B cell (primary cell): ENCODE measurements at regions not wholly inside any gene's neighbourhood (a gene's known extent, or its start where the extent isn't known, plus 50 kb on each side); places are given as distances from the start of the nearest gene placed in this dataset.

Experiments used
- ATAC-seq: fragments of 200-7000 bp; cut with Tn5 transposase; one replicate; pipeline ENCODE4 v1.10.0; 2021; ENCODE audit warnings: low read depth, mild to moderate bottlenecking, moderate number of reproducible peaks, moderate library complexity
- CTCF ChIA-PET: fragments of 350-600 bp; sonication (Branson Sonifier 250); formaldehyde crosslinking; loops from one replicate; lab custom pipeline; 2021; ENCODE audit warnings: antibody characterized with exemption, inconsistent platforms; lab: Charles Lee
- POLR2A ChIA-PET: fragments of 350-600 bp; sonication (Branson Sonifier 250); formaldehyde crosslinking; loops from one replicate; lab custom pipeline; 2021; ENCODE audit warnings: antibody characterized with exemption; lab: Charles Lee
- DNase-seq: peaks from one replicate; pipeline ENCODE4 v3.0.0; 2013
- H2AFZ ChIP-seq: 2 replicates; pipeline ENCODE4 v1.6.1; 2012; ENCODE audit warnings: mild to moderate bottlenecking, low read depth, low read length; ENCODE audit not compliant: insufficient read depth, poor library complexity, severe bottlenecking
- H3K27ac ChIP-seq, 2 donors: 1 replicate in 1 of 2; 2 replicates in 1 of 2; pipeline ENCODE4 v1.5.1; 2012 to 2013; ENCODE audit warnings: low read length in 2 of 2, mild to moderate bottlenecking in 2 of 2, moderate library complexity in 1 of 2
- H3K27me3 ChIP-seq, 4 experiments: fragments of 200-600 bp in 1 of 4; sonication (generic) in 1 of 4; replicated peaks in 1 of 4; 1 replicate in 2 of 4; 2 replicates in 2 of 4; pipeline versions ENCODE4 v1.6.1 to v1.7.0; 2013 to 2016; ENCODE audit warnings: low read length in 3 of 4, mild to moderate bottlenecking in 2 of 4, mixed read lengths in 1 of 4, moderate library complexity in 1 of 4; ENCODE audit not compliant: insufficient read depth in 4 of 4, control insufficient read depth in 3 of 4; ENCODE audit errors: control extremely low read depth in 1 of 4
- H3K36me3 ChIP-seq, 2 experiments: replicated peaks in 1 of 2; 1 replicate in 1 of 2; 2 replicates in 1 of 2; pipeline versions ENCODE4 v1.6.1 to v1.7.1; 2013; ENCODE audit warnings: low read length in 1 of 2; ENCODE audit not compliant: insufficient read depth in 2 of 2, control insufficient read depth in 1 of 2; ENCODE audit errors: control extremely low read depth in 1 of 2, extremely low read depth in 1 of 2
- H3K4me1 ChIP-seq, 2 donors: fragments of 200-600 bp in 1 of 2; sonication (generic) in 1 of 2; 1 replicate in 1 of 2; 2 replicates in 1 of 2; pipeline versions ENCODE4 v1.5.1 to v1.6.1; 2013 to 2017; ENCODE audit warnings: low read length in 2 of 2; ENCODE audit not compliant: control insufficient read depth in 2 of 2, insufficient read depth in 2 of 2
- H3K4me2 ChIP-seq: replicated peaks from 2 replicates; pipeline ENCODE3; 2012; ENCODE audit warnings: mild to moderate bottlenecking, low read depth, low read length; ENCODE audit not compliant: poor library complexity, severe bottlenecking
- H3K4me3 ChIP-seq, 5 experiments: fragments of 200-600 bp in 1 of 5; sonication (generic) in 1 of 5; 1 replicate in 3 of 5; 2 replicates in 2 of 5; pipeline versions ENCODE4 v1.5.1 to v1.7.0; 2011 to 2016; ENCODE audit warnings: low read length in 4 of 5, mild to moderate bottlenecking in 4 of 5, low read depth in 2 of 5, control low read depth in 1 of 5, moderate library complexity in 1 of 5; ENCODE audit not compliant: insufficient read depth in 1 of 5; ENCODE audit errors: control extremely low read depth in 1 of 5, extremely low read depth in 1 of 5
- H3K79me2 ChIP-seq: fragments of 200-600 bp; sonication (generic); one replicate; pipeline ENCODE4 v1.6.0; 2016; ENCODE audit warnings: low read length; ENCODE audit not compliant: control insufficient read depth, insufficient read depth
- H3K9ac ChIP-seq: fragments of 200-600 bp; sonication (generic); 2 replicates; pipeline ENCODE4 v1.6.1; 2017; ENCODE audit warnings: mild to moderate bottlenecking, low read length, moderate library complexity
- H3K9me3 ChIP-seq, 3 donors: one replicate each; pipeline versions ENCODE4 v1.6.1 to v1.7.1; 2013; ENCODE audit warnings: low read length in 2 of 3; ENCODE audit not compliant: control insufficient read depth in 2 of 3, insufficient read depth in 1 of 3; ENCODE audit errors: control extremely low read depth in 1 of 3
- H4K20me1 ChIP-seq: 2 replicates; pipeline ENCODE4 v1.6.0; 2012; ENCODE audit warnings: mild to moderate bottlenecking, low read length; ENCODE audit not compliant: insufficient read depth, control insufficient read depth, poor library complexity, severe bottlenecking
- H3K27ac Mint-ChIP-seq: one replicate; pipeline ENCODE4 v1.8.0; 2021; ENCODE audit warnings: mixed read lengths
- H3K27me3 Mint-ChIP-seq: one replicate; pipeline ENCODE4 v1.8.0; 2021; ENCODE audit warnings: mixed read lengths
- H3K4me1 Mint-ChIP-seq: one replicate; pipeline ENCODE4 v1.8.0; 2021; ENCODE audit warnings: mixed read lengths
- H3K4me3 Mint-ChIP-seq: one replicate; pipeline ENCODE4 v1.8.0; 2021; ENCODE audit warnings: mixed read lengths
- H3K9me3 Mint-ChIP-seq: one replicate; pipeline ENCODE4 v1.8.0; 2022; ENCODE audit warnings: mixed read lengths; ENCODE audit not compliant: insufficient read depth
- CTCF ChIP-seq: fragments of 200-600 bp; IDR thresholded peaks from one replicate; pipeline ENCODE4 v1.8.0; 2022; ENCODE audit warnings: antibody characterized with exemption, mild to moderate bottlenecking
- EZH2 ChIP-seq: IDR thresholded peaks from 2 replicates; pipeline ENCODE4 v1.6.1; 2012; ENCODE audit warnings: borderline replicate concordance, low read depth, mild to moderate bottlenecking, moderate library complexity, low read length; ENCODE audit not compliant: insufficient read depth, poor library complexity, severe bottlenecking
- WGBS: methylation state at CpG from one replicate; pipeline ENCODE4 v1.1.5; 2013; ENCODE audit warnings: missing lambda C conversion rate; ENCODE audit not compliant: insufficient coverage; 5-methylcytosine and 5-hydroxymethylcytosine counted together
- intact Hi-C: fragments of 100-400 bp; cut with micrococcal nuclease; formaldehyde crosslinking; loops from one replicate; pipeline ENCODE4 v1.10.0; 2022

GRCh38 chr2:42856891-42857632 is 64.7 kb upstream of the HAAO start:
- no peak overlapping the region for H3K4me3 Mint-ChIP-seq
- no peak for TF ChIP-seq EZH2
- no peak for TF ChIP-seq CTCF

GRCh38 chr2:42856106-42856860 is 63.9 kb upstream of the HAAO start:
- DNase-seq (no peak), ATAC-seq (no peak)
- intact Hi-C loops: no loop called here
- H3K27me3 Mint-ChIP-seq: peaks cover 3% of the 10 kb centered on the region
- no peaks in the 10 kb centered on the region for H4K20me1 ChIP-seq
- no peaks in the 10 kb centered on the region for H3K36me3 ChIP-seq
- no peak overlapping the region for H3K27ac ChIP-seq
- H3K27me3 ChIP-seq: no peaks in the 10 kb centered on the region
- H3K27ac Mint-ChIP-seq: no peak overlapping the region
- no peak overlapping the region for H3K4me3 ChIP-seq
- peaks cover 0 to 4% (median 4%) of the 10 kb centered on the region in 3 donors for H3K9me3 ChIP-seq
- H3K9ac ChIP-seq: no peak overlapping the region
- TF ChIP-seq CTCF (no peak), EZH2 (no peak)
- no peaks in the 10 kb centered on the region for H3K4me1 ChIP-seq
- peaks cover 5% of the 10 kb centered on the region for H3K9me3 Mint-ChIP-seq
- no peaks in the 10 kb centered on the region for H3K79me2 ChIP-seq
- no peak overlapping the region for H2AFZ ChIP-seq
- no peak overlapping the region for H3K4me2 ChIP-seq
- CTCF ChIA-PET: interaction anchor here (1.4 to 4.9 kb wide), 4 partner anchors 90 to 754 kb away, joined by 3 to 57 read pairs (median 6); no protein-coding TSS in a partner anchor
- H3K4me1 Mint-ChIP-seq: no peaks in the 10 kb centered on the region
- no peak overlapping the region for H3K4me3 Mint-ChIP-seq
- POLR2A ChIA-PET: no interaction called here
- 89% methylated on average over 13 of the region's 16 CpGs for WGBS

More at GRCh38 chr2:42856891-42857632, 64.7 kb upstream of the HAAO start:
- Mint-ChIP-seq H3K27ac (no peak overlapping the region), H3K9me3 (peaks cover 5% of the 10 kb centered on the region), H3K4me1 (no peaks in the 10 kb centered on the region), H3K27me3 (peaks cover 3% of the 10 kb centered on the region)
- H3K4me1 ChIP-seq: no peaks in the 10 kb centered on the region
- DNase-seq (no peak), ATAC-seq (no peak)
- no peaks in the 10 kb centered on the region for H3K27me3 ChIP-seq
- CTCF ChIA-PET: interaction anchor here (1.4 to 4.9 kb wide), 6 partner anchors 90 to 753 kb away, joined by 3 to 57 read pairs (median 8); no protein-coding TSS in a partner anchor
- no peak overlapping the region for H3K27ac ChIP-seq
- H2AFZ ChIP-seq: no peak overlapping the region
- intact Hi-C loops: no loop called here
- H3K9ac ChIP-seq: no peak overlapping the region
- peaks cover 0 to 4% (median 4%) of the 10 kb centered on the region in 3 donors for H3K9me3 ChIP-seq
- H4K20me1 ChIP-seq: no peaks in the 10 kb centered on the region
- no peaks in the 10 kb centered on the region for H3K79me2 ChIP-seq
- no peak overlapping the region for H3K4me3 ChIP-seq
- POLR2A ChIA-PET: no interaction called here
- H3K36me3 ChIP-seq: no peaks in the 10 kb centered on the region
- no peak overlapping the region for H3K4me2 ChIP-seq
- 41% methylated on average over 20 of the region's 23 CpGs for WGBS
